Activated CD4-positive, CD25-positive, alpha-beta regulatory T cell (primary cell): ENCODE measurements at regions not wholly inside any gene's neighbourhood (a gene's known extent, or its start where the extent isn't known, plus 50 kb on each side); places are given as distances from the start of the nearest gene placed in this dataset.

Experiments used
- DNase-seq, 4 experiments: peaks; one replicate each; lab custom pipeline; 2025; lab: John Stamatoyannopoulos, UW

- DNase-seq: no peak
These were observed 526.9 kb downstream of the NPHP4 start for GRCh38 chr1:5465281-5465711.

GRCh38 chr1:5464366-5464765, 527.9 kb downstream of the NPHP4 start:
- no peak for DNase-seq

- no peak for DNase-seq
These were observed 531.3 kb downstream of the NPHP4 start for GRCh38 chr1:5460974-5461373.

- no peak for DNase-seq
These were observed 532.2 kb downstream of the NPHP4 start for GRCh38 chr1:5459839-5460610.

GRCh38 chr1:5458248-5458647, 534.0 kb downstream of the NPHP4 start:
- no peak for DNase-seq

- no peak for DNase-seq
These were observed 536.0 kb downstream of the NPHP4 start for GRCh38 chr1:5456090-5456811.

- DNase-seq: no peak
These were observed 536.6 kb downstream of the NPHP4 start for GRCh38 chr1:5455651-5456050.

- DNase-seq: no peak
These were observed 537.2 kb downstream of the NPHP4 start for GRCh38 chr1:5455056-5455455.

- no peak for DNase-seq
These were observed 538.9 kb downstream of the NPHP4 start for GRCh38 chr1:5453347-5453746.

- no peak for DNase-seq
These were observed 540.6 kb downstream of the NPHP4 start for GRCh38 chr1:5451671-5452070.

GRCh38 chr1:5448486-5448885, 543.7 kb downstream of the NPHP4 start:
- no peak for DNase-seq

GRCh38 chr1:5447503-5447960, 544.7 kb downstream of the NPHP4 start:
- no peak for DNase-seq

- no peak for DNase-seq
These were observed 547.8 kb downstream of the NPHP4 start for GRCh38 chr1:5444396-5444795.

- no peak for DNase-seq
These were observed 555.4 kb downstream of the NPHP4 start for GRCh38 chr1:5436808-5437207.

- DNase-seq: no peak
These were observed 556.8 kb downstream of the NPHP4 start for GRCh38 chr1:5435414-5435813.

GRCh38 chr1:5432436-5432835, 559.8 kb downstream of the NPHP4 start:
- DNase-seq: no peak

GRCh38 chr1:5430911-5431697, 561.1 kb downstream of the NPHP4 start:
- no peak for DNase-seq

GRCh38 chr1:5430136-5430535, 562.1 kb downstream of the NPHP4 start:
- DNase-seq: no peak

- no peak for DNase-seq
These were observed 563.9 kb downstream of the NPHP4 start for GRCh38 chr1:5428351-5428750.

- no peak for DNase-seq
These were observed 565.1 kb downstream of the NPHP4 start for GRCh38 chr1:5427026-5427613.

GRCh38 chr1:5424802-5425703, 567.2 kb downstream of the NPHP4 start:
- DNase-seq: no peak
